Central memory CD4-positive, alpha-beta T cell (primary cell): ENCODE measurements at regions not wholly inside any gene's neighbourhood (a gene's known extent, or its start where the extent isn't known, plus 50 kb on each side); places are given as distances from the start of the nearest gene placed in this dataset.
A peak's percentile ranks its signal among the peaks of the same experiment; 100 is the strongest.

Experiments
- DNase-seq: peaks from one replicate; pipeline ENCODE4 v3.0.0; 2022

GRCh38 chr11:31997955-31998354, 92.9 kb upstream of the RCN1 start:
- no peak for DNase-seq

- no peak for DNase-seq
Observed at GRCh38 chr11:31996159-31996881, 94.6 kb upstream of the RCN1 start.

GRCh38 chr11:31995525-31996094, 95.3 kb upstream of the RCN1 start:
- peak; percentile 10 for DNase-seq

- DNase-seq = no peak
Observed at GRCh38 chr11:31995032-31995431, 95.8 kb upstream of the RCN1 start.

GRCh38 chr11:31987118-31988005, 103.5 kb upstream of the RCN1 start:
- DNase-seq = no peak

GRCh38 chr11:31986201-31986889, 104.5 kb upstream of the RCN1 start:
- no peak for DNase-seq

GRCh38 chr11:31981457-31981856, 109.4 kb upstream of the RCN1 start:
- no peak for DNase-seq

- DNase-seq = no peak
Observed at GRCh38 chr11:31977343-31977742, 113.5 kb upstream of the RCN1 start.

- no peak for DNase-seq
Observed at GRCh38 chr11:31974366-31975136, 116.3 kb upstream of the RCN1 start.

GRCh38 chr11:31973172-31973571, 117.7 kb upstream of the RCN1 start:
- DNase-seq = no peak

- DNase-seq = no peak
Observed at GRCh38 chr11:31972623-31973022, 118.3 kb upstream of the RCN1 start.

- no peak for DNase-seq
Observed at GRCh38 chr11:31969359-31969702, 121.5 kb upstream of the RCN1 start.

- DNase-seq = no peak
Observed at GRCh38 chr11:31968461-31969358, 122.2 kb upstream of the RCN1 start.

GRCh38 chr11:31967404-31968130, 123.3 kb upstream of the RCN1 start:
- no peak for DNase-seq

- no peak for DNase-seq
Observed at GRCh38 chr11:31966846-31967245, 124.0 kb upstream of the RCN1 start.

GRCh38 chr11:31964181-31964580, 126.7 kb upstream of the RCN1 start:
- no peak for DNase-seq

- DNase-seq = no peak
Observed at GRCh38 chr11:31960126-31960525, 130.7 kb upstream of the RCN1 start.

GRCh38 chr11:31959716-31960115, 131.2 kb upstream of the RCN1 start:
- no peak for DNase-seq

- peak; percentile 20 for DNase-seq
Observed at GRCh38 chr11:31958076-31958735, 132.7 kb upstream of the RCN1 start.

GRCh38 chr11:31957674-31958073, 133.2 kb upstream of the RCN1 start:
- no peak for DNase-seq
